ENCODE measurements at regions not wholly inside any gene's neighbourhood (a gene's known extent, or its start where the extent isn't known, plus 50 kb on each side); places are given as distances from the start of the nearest gene placed in this dataset.

GRCh38 chr10:71080381-71081228 is 131.8 kb upstream of the UNC5B start:
- no peak for TF ChIP-seq CTCF (IDR thresholded peaks at IDR 0.05)
- TF ChIP-seq POLR2A (IDR thresholded peaks at IDR 0.05) = no peak
